Hematopoietic multipotent progenitor cell treated with erythropoietin and hydrocortisone succinate and interleukin-3 and kit ligand, for 4 days (in vitro differentiated cells): ENCODE measurements at regions not wholly inside any gene's neighbourhood (a gene's known extent, or its start where the extent isn't known, plus 50 kb on each side); places are given as distances from the start of the nearest gene placed in this dataset.

Experiments
- DNase-seq: peaks from one replicate; pipeline ENCODE4 v3.0.0-alpha.2; 2015

- DNase-seq = peak; percentile 61
Measured at GRCh38 chr1:38569932-38570656, 289.5 kb downstream of the RRAGC start.

DNA sequence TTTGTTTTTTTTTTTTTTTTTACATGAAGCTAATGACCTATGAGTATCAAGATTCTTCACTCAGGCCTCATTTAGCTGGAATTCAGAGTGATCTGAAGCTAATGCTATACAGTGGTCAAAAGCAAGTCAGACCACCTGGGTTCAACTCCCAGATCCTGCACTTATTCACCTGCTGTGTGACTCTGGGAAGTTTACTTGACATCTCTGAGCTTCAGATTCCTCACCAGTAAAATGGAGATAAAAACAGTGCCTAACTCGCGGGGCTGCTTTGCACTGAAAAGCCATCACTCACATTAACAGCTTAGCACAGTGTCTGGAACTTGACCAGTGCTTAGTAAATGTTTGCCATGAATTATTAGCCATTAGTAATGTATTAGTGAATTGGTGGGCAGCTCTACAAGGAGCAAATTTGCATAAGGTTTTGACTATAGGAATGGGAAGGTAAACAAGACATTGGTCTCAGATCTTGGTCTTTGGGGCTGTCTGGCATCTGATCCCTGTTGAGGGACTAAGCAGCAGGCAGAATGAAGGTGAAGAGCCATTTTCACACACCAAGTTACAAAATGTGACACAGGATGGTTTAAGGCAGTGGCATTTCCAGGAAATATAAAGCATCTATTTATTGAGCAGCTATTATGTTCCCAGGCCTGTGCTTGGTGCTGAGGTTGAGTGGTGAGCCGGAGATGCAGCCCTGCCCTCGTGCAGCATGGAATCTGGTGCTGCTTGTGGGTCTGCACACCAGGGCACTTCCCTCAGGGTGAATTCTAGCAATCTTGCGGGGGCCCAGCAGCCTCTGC is 291.3 kb downstream of the RRAGC start:
- DNase-seq = no peak

GRCh38 chr1:38567401-38567800 is 292.2 kb downstream of the RRAGC start:
- no peak for DNase-seq

- no peak for DNase-seq
Measured at GRCh38 chr1:38565020-38565491, 294.5 kb downstream of the RRAGC start.

DNA sequence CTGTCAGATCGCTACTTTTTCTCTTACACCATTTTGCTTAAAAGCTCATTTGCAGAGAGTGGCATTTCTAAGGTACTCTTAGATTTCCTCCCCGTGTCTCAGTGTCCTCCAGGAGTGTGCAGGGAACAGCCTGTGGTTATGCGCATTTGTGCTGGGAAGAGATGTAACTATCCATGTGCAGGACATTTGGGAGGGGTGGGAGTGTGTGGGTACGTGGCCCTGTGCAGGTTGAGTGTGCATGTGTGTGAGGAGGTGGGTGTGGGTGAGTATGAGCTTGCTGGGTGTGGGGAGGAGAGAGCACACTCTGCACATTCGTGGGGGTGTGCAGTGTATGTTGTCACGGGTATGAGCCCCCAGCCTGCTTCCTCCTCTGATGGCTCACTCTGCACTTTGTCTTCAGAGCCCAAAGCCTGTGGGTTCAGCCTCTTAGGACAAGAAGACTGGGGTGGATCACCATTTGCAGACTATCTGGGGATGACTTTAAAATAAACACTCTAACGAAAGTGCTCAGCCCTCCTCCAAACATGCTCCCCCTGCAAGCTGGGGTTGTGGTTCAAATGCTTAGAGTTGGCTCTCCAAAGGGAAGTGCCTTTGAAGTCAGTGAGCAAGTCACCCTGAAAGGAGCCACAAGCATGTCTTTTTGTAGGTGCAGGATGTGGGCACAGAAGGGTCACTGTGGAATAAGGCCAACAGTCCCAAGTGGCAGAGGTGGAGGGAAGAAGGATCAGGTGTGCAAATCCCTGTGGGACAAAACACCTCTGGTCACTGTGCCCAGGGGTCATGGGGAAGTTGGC is 295.4 kb downstream of the RRAGC start:
- DNase-seq = no peak

GRCh38 chr1:38561725-38562124 is 297.8 kb downstream of the RRAGC start:
- no peak for DNase-seq

DNA sequence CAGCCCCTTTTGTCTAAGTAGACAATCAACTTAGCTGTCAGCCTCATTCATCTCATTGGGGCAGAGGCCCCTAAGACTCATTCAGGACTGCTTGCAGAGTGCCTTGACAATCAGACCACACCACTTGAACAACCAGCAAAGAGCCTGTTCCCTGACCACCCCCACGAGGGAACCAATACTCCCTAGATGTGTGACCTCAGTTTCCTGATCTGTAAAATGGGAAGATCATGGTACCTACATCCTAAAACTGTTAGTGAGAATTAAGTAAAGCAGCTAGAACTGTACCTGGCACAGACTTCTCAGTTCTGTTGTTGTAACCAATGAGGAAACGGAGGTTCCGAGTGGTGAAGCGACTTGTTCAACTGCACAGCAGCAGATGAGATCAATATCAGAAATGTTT is 298.5 kb downstream of the RRAGC start:
- no peak for DNase-seq

GRCh38 chr1:38560457-38560856 is 299.1 kb downstream of the RRAGC start:
- no peak for DNase-seq

GRCh38 chr1:38559446-38560165 is 300.0 kb downstream of the RRAGC start:
- peak; percentile 61 for DNase-seq

GRCh38 chr1:38558500-38559445 is 300.8 kb downstream of the RRAGC start:
- peak; percentile 17 for DNase-seq

DNA sequence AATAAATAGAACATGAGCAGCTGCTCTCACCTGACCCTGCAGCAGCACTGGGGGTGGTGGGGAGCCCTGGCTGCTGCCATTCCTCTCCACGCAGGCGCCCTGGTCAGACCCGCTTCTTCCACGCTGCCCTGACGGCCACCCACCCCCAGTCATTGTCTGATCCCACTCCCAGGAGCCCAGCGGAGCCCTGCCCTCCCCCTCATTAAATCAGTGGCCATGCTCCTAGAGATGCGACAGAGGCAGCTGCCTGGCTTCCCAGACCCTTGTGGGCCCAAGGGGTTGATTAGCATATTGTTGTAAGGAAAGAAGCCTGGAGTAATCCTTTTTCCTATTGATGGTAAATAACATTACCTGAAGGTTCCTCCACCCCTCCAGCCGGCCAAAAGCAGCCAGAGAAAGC is 301.5 kb downstream of the RRAGC start:
- DNase-seq = no peak

GRCh38 chr1:38555594-38555993 is 304.0 kb downstream of the RRAGC start:
- no peak for DNase-seq

DNA sequence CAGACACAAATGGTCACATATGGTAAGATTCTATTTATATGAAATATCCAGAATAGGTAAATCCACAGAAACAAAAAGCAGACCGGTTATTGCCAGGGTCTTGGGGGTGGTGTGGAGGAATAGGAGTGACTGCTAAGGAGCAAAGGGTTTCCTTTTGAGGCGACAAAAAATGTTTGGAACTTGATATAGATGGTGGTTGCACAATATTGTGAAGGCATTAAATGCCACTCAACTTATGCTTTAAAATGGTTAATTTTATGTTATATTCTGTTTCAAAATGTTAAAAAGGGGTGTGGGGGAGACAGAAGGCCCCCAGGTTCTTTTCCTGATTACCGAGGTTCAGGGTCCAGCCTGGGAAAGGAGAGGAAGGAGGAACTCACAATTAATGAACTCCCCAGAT is 304.4 kb downstream of the RRAGC start:
- no peak for DNase-seq

- no peak for DNase-seq
Measured at GRCh38 chr1:38551318-38552307, 308.0 kb downstream of the RRAGC start.

DNA sequence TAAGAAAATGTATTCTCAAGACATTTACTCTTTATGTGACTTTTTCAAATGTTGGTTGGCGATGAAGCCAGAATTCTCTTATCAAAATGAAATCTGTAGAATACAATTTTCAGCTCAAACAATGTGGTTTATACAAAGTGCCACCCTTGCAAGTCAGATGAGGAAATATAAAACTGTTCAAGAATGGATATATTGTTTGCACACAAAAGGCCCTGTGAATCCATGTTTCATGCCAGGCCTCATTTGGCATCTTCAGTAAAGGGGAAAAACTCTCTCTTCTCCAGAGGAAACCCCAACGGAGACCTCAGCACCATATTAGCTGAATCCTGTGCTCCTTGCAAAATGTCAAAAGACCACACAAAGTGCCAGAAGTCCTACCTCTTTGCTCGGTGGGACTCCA is 310.4 kb downstream of the RRAGC start:
- no peak for DNase-seq

DNA sequence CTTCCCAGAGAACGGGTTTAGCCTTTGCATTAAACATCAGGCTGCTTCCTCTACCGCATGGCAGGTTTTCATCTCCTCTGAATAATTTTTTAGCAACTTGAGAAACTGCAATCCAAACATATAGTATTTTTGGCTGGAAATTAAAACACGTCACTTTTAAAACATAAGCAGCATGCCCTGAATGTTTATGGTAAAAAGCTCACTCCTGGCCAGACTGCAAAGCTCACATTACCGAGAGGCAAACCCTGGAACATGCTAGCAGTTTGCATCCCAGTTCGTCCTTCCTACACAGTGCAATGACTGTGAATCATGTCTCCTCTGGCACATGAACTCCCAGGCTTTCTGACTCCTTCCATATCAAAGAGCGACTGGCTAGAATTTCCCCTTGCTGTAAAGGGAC is 312.3 kb downstream of the RRAGC start:
- DNase-seq = no peak

DNA sequence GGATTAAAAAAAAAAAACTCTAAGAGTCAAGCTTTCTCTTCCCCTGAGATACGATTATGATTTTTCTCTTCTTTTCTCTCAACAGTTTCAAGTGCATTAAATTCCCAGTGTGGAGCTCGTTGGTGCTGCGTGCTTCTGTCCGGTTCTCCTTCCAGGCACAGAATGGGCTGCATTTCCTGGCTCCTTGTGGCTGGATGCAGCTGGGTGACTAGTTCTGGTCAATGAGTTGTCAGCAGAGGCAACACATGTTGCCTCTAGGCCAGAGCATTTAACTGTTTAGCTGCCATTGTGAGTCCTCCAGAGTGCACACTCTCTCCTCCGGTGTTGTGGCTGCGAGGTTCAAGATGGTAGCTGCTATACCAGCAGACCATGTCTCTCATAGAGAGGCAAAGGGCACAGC is 312.9 kb downstream of the RRAGC start:
- DNase-seq = no peak

GRCh38 chr1:38541223-38541622 is 318.3 kb downstream of the RRAGC start:
- DNase-seq = no peak

GRCh38 chr1:38539931-38540330 is 319.6 kb downstream of the RRAGC start:
- DNase-seq = no peak

- DNase-seq = no peak
Measured at GRCh38 chr1:38538834-38539233, 320.7 kb downstream of the RRAGC start.
